Stimulated activated CD8-positive, alpha-beta memory T cell treated with anti-CD3 and anti-CD28 coated beads, Interleukin-4, amount 100 ng/mL, for 48 hours (primary cell): ENCODE measurements at regions not wholly inside any gene's neighbourhood (a gene's known extent, or its start where the extent isn't known, plus 50 kb on each side); places are given as distances from the start of the nearest gene placed in this dataset.
"Not testable (repeated sequence)": the region's sequence is repeated elsewhere in the genome, so short reads cannot be mapped to it uniquely, and the experiment has no call there.

Experiments used
- DNase-seq: peaks from one replicate; pipeline ENCODE4 v3.0.0-alpha.2; 2020

DNA sequence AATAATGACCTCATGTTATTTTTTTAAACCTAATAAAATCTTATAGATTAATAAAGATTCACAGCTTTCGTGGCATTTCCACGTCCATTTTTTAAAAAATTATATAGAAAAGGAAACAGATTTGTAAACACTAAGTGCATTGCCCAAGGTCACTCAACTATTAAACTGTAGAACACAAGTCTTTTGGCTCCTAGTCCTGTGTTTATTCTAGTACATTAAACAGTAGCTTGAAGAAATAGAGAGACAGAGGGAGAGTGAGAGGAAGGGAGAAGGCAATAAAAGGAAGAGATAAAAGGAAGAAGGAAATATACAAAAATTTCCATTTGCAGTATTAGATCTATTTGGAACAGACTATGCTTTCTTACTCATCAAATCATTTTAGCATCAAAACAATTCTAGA, 586.7 kb upstream of the CITED2 start:
- no peak for DNase-seq

DNA sequence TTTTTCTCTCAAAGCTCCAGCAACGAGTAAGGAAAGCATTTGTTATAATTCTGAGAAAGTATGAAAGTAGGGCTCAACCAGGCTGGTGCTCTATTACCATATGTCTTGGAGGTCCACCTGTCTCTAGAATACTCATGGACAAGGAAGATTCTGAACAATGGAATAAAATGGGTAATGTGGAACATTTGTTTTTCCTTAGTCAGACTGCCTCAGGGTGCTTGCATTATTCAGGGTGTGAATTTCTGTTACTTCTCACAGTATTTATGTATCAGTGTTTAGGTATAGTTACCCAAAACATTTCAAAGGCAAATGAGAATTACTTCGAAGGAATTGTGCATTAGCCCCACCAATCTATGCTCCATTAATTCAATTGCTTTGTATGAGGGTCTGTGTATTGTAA, 586.2 kb upstream of the CITED2 start:
- no peak for DNase-seq

- no peak for DNase-seq
These were observed 581.1 kb upstream of the CITED2 start for GRCh38 chr6:139955366-139956155.

GRCh38 chr6:139954463-139955071, 580.1 kb upstream of the CITED2 start:
- DNase-seq = no peak

DNA sequence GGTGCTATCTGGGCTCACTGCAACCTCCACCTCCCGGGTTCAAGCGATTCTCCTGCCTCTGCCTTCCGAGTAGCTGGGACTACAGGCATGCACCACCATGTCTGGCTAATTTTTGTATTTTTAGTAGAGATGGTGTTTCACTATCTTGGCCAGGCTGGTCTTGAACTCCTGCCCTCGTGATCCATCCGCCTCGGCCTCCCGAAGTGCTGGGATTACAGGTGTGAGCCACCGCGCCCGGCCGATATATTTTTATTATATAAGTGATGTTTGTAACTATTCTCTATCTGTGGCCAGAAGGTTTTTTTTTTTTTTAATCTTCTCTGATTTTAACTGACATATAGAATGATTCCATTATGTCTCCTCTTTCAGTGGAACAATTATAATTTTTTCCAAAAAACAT, 579.3 kb upstream of the CITED2 start:
- not testable (repeated sequence) for DNase-seq

DNA sequence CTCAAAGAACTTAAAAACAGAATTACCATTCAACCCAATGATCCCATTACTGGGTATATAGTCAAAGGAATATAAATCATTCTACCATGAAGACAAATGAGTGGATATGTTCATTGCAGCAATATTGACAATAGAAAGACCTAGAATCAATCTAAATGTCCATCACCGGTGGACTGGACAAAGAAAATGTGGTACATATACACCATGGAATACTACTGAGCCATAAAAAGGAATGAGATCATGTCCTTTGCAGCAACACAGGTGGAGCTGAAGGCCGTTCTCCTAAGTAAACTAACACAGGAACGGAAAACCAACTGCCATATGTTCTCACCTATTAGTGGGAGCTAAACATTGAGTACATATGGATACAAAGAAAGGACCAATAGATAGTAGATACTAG, 576.7 kb upstream of the CITED2 start:
- no peak for DNase-seq

GRCh38 chr6:139944976-139945375, 570.5 kb upstream of the CITED2 start:
- no peak for DNase-seq

DNA sequence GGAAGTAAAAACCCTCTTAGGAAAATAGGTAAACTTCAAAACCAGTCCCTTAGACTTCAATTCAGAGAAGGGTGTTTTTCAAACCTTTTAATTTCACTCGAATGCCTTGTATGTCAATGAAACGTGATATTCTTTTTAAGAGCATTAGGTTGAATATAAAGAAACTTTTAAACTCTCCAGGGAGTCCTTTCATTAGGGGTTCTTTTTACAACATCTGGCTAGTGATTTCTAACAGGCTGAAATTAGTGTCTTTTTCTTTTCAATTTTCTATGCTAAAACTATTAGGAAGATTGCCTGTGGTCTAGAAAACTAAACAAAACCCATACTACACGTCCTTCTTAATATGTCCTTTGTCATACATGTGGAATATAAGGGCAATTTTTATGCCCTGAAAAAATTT, 569.7 kb upstream of the CITED2 start:
- DNase-seq = no peak

DNA sequence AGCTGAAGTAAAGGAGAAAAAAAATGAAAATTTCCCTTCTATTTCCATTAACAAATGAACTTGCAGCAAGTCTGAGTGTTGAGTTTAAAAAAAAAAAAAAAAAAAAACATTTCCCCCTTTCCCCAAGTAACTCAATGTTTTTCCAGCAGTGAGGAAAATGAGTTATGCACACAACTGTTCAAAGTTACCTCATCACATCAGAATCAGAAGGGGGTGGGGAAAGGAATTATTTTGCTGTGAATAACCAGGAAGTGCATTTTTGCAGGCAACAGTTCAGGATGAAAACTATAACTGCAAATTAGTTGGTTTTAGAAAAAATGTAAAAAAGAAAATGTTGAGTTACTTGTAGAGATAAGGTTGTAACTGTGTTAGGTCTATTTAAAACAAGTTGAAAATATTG, 568.9 kb upstream of the CITED2 start:
- no peak for DNase-seq

DNA sequence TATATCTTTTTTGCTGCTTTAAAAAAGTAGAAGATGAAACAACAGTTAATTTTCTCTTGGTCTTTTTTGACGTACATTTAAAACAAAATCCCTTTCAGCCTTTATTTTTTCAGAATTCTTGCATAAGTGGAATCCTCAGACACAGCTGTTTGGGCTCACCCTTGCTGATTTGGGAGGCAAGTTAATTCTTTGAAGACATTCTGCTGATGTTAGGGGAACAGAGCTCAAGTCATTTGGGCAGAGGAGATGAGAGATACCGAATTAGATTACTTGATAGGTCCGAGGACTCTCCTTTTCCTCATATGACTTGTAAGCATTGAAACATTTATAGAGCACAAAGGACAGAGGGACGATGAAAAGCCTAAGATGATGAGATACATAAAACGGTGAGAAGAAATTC, 567.9 kb upstream of the CITED2 start:
- no peak for DNase-seq

- no peak for DNase-seq
These were observed 567.4 kb upstream of the CITED2 start for GRCh38 chr6:139941826-139942225.

DNA sequence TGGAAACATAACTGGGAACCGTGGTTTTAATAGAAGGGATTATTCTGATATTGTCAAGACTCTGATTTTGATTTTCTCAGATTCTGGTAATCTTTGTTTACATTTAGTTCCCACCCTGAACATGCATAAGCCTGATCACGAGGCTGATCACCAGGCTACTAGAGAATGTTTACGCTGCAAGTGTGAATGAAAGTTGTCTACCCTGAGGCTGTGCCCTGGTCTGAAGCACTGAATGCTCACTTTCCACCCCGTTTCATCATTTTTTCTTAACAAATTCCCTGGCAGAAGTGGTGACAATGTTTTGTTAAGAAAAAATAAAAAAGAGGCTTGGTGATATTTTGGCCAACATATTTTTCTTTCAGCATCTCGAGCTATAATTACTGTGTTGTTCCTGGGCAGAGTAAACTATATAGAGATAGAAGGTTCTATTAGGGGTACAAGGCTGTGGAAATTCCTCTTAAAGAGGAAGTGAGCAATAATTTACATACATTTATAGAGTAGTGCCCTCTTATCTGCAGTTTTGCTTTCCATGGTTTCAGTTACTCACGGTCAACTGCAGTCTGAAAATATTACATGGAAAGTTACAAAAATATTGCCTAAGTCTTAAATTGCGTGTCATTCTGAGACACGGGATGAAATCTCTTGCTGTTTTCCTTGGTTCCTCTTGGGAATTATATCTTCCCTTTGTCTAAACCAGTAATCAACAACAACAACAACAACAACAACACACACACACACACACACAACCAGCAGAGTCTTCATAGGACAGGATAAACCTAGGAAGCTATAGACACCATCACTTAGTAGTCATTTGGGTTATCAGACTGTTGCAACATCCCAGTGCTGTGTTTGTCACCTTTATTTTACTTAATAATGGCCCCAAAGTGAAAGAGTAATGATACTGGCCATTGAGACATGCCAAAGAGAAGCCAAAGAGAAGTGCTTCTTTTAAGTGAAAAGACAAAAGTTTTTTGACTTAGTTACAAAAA, 566.6 kb upstream of the CITED2 start:
- DNase-seq = no peak

DNA sequence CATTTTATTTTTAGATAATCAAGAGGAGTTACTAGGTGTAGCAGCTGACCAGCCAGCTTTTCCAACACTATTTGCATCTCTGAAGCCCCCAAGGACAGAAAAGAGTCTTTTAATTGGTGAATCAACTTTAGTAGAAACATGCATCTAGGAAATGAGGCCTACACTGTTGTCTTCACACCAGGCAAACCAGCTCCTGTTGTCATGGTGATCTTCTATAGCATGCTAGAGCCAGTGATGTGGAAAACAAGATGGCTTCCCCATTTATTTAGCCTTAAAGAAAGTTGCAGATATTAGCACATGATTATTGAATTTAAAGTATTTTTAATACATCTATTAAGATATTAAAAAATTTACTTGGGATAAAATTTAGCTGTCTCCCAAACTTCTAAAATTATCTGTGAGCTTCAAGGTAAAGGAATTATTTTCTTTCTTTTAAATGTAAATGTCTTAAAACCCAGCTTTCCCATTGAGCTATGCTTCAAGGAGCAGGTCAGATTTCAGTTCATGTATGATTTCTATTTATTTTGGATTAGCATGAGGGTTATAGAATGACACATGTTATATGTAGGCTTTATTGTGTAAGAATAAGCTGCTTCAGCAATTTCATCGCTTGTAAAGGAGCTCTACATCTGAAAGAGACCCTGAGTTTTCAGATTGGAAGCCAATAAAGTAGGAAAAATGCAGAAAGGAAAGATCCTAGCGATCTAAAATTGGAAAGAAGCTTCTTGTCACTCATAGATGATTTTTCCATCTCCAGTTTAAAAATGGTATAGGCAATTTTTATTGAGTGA, 564.9 kb upstream of the CITED2 start:
- no peak for DNase-seq

DNA sequence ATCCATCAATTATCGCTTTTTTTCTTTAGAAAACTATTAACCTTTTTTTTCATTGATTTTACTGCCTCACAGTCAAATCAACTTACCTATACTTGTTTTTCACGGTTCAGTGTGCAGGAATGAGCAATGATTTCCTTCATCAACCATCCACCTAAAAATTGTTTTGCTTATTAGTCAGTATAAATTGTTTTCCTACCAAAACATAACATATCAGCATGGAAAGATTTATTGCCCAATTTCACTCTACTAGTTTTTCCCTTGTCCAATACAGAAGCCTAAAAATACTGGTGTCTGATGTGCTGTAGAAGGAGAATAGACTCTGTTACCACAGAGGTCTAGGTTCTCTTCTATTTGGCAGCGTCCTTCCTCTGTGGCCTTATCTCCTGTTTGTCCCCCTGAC, 558.2 kb upstream of the CITED2 start:
- no peak for DNase-seq

GRCh38 chr6:139931747-139932146, 557.3 kb upstream of the CITED2 start:
- DNase-seq = no peak

DNA sequence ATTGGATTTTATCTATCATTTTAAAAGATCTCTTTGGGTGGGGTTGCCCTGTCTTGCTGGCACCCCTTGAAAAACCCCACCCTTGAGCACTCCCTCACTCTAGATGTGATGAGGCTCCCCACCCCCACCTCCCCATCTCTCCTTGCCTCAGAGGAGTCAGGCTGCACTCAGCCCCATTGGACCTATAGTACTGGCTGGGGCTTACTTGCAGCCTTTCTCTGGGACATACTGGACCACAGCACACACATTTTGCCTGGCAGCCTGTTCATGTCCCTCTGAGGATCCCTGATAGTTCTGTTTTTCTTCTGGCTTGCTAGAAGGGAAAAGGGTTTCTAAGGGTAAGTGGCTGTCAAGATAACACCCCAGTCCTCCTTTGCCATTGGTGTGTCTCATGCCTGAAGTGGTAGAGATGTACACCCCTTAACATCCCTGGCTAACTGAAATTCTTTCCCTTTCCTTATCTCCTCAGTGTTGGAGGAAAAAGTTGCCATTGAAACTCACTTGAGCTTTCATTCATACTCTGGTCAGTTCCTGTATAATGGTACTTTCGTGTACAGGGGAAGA, 553.4 kb upstream of the CITED2 start:
- no peak for DNase-seq

- no peak for DNase-seq
These were observed 552.8 kb upstream of the CITED2 start for GRCh38 chr6:139927236-139927635.

- DNase-seq = no peak
These were observed 552.3 kb upstream of the CITED2 start for GRCh38 chr6:139926711-139927110.

DNA sequence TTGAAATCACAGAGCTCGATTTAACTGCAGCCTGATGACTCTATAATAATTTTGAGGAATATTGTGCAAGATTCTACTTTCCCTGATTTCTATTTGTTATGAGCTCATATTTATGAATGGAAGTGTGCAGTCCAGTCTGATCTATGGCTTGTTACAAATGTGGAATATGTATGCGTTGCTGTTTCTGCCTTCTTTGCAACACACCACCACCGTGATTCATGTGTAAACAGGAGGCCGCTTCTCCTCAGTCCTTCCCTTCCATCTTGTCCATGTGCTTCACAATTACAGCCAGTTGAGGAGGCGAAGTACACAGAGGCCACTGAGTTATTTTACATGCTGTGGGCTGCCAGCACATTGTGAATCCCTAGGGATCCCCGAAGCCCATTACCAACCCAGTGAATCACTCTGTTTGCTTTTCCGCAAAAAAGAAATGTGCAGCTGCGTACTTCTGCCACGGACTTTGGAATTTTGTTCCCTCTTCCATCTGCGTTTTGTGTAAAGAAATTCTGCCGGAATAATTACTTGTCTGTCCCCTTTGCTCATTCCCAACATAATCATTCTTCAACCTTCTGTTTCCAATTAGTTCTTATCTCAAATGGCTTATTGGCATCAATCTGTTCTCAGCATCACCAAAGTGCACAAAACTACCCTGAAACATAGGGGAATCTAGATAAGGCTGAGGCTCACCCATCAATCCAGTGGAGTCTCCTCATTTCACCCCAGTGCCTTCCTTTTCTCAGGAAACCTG, 551.6 kb upstream of the CITED2 start:
- no peak for DNase-seq

GRCh38 chr6:139923964-139924475, 549.6 kb upstream of the CITED2 start:
- no peak for DNase-seq

- no peak for DNase-seq
These were observed 547.8 kb upstream of the CITED2 start for GRCh38 chr6:139922236-139922635.

- no peak for DNase-seq
These were observed 546.3 kb upstream of the CITED2 start for GRCh38 chr6:139920776-139921100.
